C4-2B (cell line): ENCODE measurements at regions not wholly inside any gene's neighbourhood (a gene's known extent, or its start where the extent isn't known, plus 50 kb on each side); places are given as distances from the start of the nearest gene placed in this dataset.

Experiments
- H3K27ac ChIP-seq: fragments of 450-650 bp; 2 replicates; pipeline ENCODE4 v1.5.1; 2017
- CTCF ChIP-seq: fragments of 450-650 bp; conservative IDR thresholded peaks from 2 replicates; pipeline ENCODE4 v1.5.1; 2017; ENCODE audit warnings: mild to moderate bottlenecking
- ZFX ChIP-seq: fragments of 450-650 bp; IDR thresholded peaks from 2 replicates; pipeline ENCODE4 v1.6.1; 2017

DNA sequence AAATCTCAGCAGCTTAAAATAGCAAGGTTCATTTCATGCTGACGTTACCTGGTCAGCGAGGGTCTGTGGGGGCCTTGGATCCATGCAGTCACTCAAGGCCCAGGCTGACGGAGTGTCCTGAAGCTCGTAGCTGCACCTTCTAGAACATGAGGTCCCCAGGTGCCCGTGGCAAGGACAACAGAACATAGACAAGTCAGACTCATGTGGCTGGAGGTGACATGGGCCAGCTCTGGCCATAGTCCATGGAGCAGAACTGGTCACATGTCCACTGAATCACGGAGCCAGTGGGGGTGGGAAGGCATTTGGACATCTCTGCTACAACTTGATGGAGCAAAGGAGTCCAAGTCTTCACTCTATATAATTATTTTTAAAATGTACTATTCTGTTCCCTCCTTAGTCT lies 233.2 kb downstream of the ACKR3 start:
- TF ChIP-seq ZFX (no peak), CTCF (no peak)
- H3K27ac ChIP-seq: no peak overlapping the region

GRCh38 chr2:236803621-236804020 lies 234.0 kb downstream of the ACKR3 start:
- H3K27ac ChIP-seq: no peak overlapping the region
- TF ChIP-seq ZFX: no peak
- no peak for TF ChIP-seq CTCF

GRCh38 chr2:236805800-236806531 lies 236.3 kb downstream of the ACKR3 start:
- TF ChIP-seq CTCF: no peak
- no peak for TF ChIP-seq ZFX
- no peak overlapping the region for H3K27ac ChIP-seq

DNA sequence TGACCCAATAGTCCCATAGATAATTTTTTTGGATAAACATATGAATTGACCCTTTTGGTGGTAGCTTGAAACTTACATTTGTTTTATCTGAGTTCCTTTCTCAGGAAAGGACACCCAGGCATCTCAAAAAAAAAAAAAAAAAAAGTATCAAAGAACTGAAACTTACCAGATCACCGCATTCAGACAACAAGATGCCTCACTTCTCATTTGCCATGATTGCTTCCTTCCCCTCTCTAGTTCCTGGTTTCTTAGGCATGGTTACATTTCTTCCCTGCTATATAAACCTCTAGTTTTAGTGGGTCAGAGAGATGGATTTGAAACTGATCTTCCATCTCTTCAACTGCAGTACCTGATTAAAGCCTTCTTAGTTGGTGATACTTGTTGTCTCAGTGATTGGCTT lies 240.1 kb downstream of the ACKR3 start:
- TF ChIP-seq CTCF: no peak
- no peak for TF ChIP-seq ZFX

GRCh38 chr2:236811062-236811656 lies 241.5 kb downstream of the ACKR3 start:
- no peak overlapping the region for H3K27ac ChIP-seq
- no peak for TF ChIP-seq ZFX
- no peak for TF ChIP-seq CTCF

More for the DNA sequence above, 240.1 kb downstream of the ACKR3 start:
- H3K27ac ChIP-seq: no peak overlapping the region

DNA sequence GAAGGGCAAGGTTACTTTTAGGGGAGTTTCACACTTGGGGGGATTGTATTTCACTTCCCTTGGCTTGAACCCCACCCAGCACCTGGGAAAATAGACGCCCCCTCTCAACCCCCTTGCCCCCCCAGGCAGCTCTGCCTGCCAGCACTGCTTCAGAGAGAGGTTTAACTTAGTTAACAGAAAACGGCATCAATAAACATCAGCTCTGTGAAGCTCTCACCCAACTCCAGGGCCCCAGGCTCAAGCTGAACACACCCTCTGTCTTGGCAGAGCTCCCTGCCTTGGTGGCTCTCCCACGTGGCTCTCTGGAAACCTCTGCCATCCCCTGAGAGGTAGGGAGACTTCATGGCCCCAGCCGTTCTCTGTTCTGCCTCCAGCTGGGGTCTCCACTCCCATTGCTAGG lies 244.1 kb downstream of the ACKR3 start:
- TF ChIP-seq CTCF (no peak), ZFX (no peak)
- H3K27ac ChIP-seq: peak overlapping the region; percentile 59

DNA sequence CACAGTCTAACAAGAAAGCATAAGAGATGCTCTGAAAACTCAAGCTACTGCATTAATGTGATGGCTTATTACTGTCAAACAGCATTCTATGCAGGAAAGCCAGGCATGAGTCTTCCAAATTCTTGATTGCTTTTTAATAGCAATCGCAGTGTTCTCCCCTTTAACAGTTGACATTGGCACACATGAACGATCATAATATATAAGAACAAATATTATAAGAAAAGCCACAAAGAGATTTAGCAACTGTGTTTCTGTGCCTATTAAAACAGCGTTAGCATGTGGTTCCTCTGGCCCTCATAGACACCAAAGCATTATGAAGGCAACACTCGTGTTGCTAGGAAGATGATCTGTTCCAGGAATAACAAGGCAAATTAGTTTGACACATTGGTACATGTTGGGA lies 245.0 kb downstream of the ACKR3 start:
- TF ChIP-seq CTCF (no peak), ZFX (no peak)
- peak overlapping the region; percentile 58; the same call in 1 of the 2 replicates for H3K27ac ChIP-seq
